ENCODE measurements at regions not wholly inside any gene's neighbourhood (a gene's known extent, or its start where the extent isn't known, plus 50 kb on each side); places are given as distances from the start of the nearest gene placed in this dataset.
"Not testable (repeated sequence)": the region's sequence is repeated elsewhere in the genome, so short reads cannot be mapped to it uniquely, and the experiment has no call there.

GRCh38 chr1:234808943-234809853, 199.2 kb upstream of the IRF2BP2 start:
- not testable (repeated sequence) for FAIRE-seq; DNase-seq (ENCODE audit: insufficient read length, low spot score)
- TF ChIP-seq PAX5 (IDR thresholded peaks at IDR 0.05; ENCODE audit: insufficient read depth, low read length, severe bottlenecking), result peak; percentile 26

GRCh38 chr1:234808459-234808858, 198.5 kb upstream of the IRF2BP2 start:
- not testable (repeated sequence) for FAIRE-seq

GRCh38 chr1:234807705-234808104, 197.7 kb upstream of the IRF2BP2 start:
- DNase-seq (ENCODE audit: insufficient read length, low spot score); FAIRE-seq: not testable (repeated sequence)

More at GRCh38 chr1:234808459-234808858, 198.5 kb upstream of the IRF2BP2 start:
- not testable (repeated sequence) for DNase-seq (ENCODE audit: insufficient read length, low spot score)

- not testable (repeated sequence) for DNase-seq (ENCODE audit: insufficient read length, low spot score); FAIRE-seq
Observed at GRCh38 chr1:234802586-234802985, 192.6 kb upstream of the IRF2BP2 start.

GRCh38 chr1:234801636-234802035, 191.7 kb upstream of the IRF2BP2 start:
- FAIRE-seq; DNase-seq (ENCODE audit: insufficient read length, low spot score): not testable (repeated sequence)

- not testable (repeated sequence) for FAIRE-seq; DNase-seq (ENCODE audit: insufficient read length, low spot score)
Observed at GRCh38 chr1:234801147-234801546, 191.2 kb upstream of the IRF2BP2 start.

- DNase-seq (ENCODE audit: insufficient read length, low spot score); FAIRE-seq: not testable (repeated sequence)
Observed at GRCh38 chr1:234800563-234800962, 190.6 kb upstream of the IRF2BP2 start.

- not testable (repeated sequence) for FAIRE-seq; DNase-seq (ENCODE audit: insufficient read length, low spot score)
Observed at GRCh38 chr1:234799021-234799689, 189.2 kb upstream of the IRF2BP2 start.

- DNase-seq (ENCODE audit: insufficient read length, low spot score); FAIRE-seq: not testable (repeated sequence)
Observed at GRCh38 chr1:234797216-234797615, 187.2 kb upstream of the IRF2BP2 start.

GRCh38 chr1:234796438-234796792, 186.4 kb upstream of the IRF2BP2 start:
- not testable (repeated sequence) for DNase-seq (ENCODE audit: insufficient read length, low spot score); FAIRE-seq

- not testable (repeated sequence) for FAIRE-seq; DNase-seq (ENCODE audit: insufficient read length, low spot score)
Observed at GRCh38 chr1:234795711-234796437, 185.9 kb upstream of the IRF2BP2 start.

- not testable (repeated sequence) for DNase-seq (ENCODE audit: insufficient read length, low spot score); FAIRE-seq
Observed at GRCh38 chr1:234795007-234795406, 185.0 kb upstream of the IRF2BP2 start.

GRCh38 chr1:234794452-234794851, 184.5 kb upstream of the IRF2BP2 start:
- FAIRE-seq, result peak; percentile 5
- not testable (repeated sequence) for DNase-seq (ENCODE audit: insufficient read length, low spot score)

GRCh38 chr1:234793924-234794323, 183.9 kb upstream of the IRF2BP2 start:
- not testable (repeated sequence) for FAIRE-seq

GRCh38 chr1:234792221-234792864, 182.4 kb upstream of the IRF2BP2 start:
- FAIRE-seq, result not testable (repeated sequence)

More at GRCh38 chr1:234793924-234794323, 183.9 kb upstream of the IRF2BP2 start:
- DNase-seq (ENCODE audit: insufficient read length, low spot score), result not testable (repeated sequence)

GRCh38 chr1:234791615-234792014, 181.6 kb upstream of the IRF2BP2 start:
- FAIRE-seq; DNase-seq (ENCODE audit: insufficient read length, low spot score): not testable (repeated sequence)

More at GRCh38 chr1:234792221-234792864, 182.4 kb upstream of the IRF2BP2 start:
- DNase-seq (ENCODE audit: insufficient read length, low spot score), result not testable (repeated sequence)

- FAIRE-seq, result peak; percentile 62
- not testable (repeated sequence) for DNase-seq (ENCODE audit: insufficient read length, low spot score)
Observed at GRCh38 chr1:234790333-234790732, 180.4 kb upstream of the IRF2BP2 start.

GRCh38 chr1:234787011-234787584, 177.1 kb upstream of the IRF2BP2 start:
- DNase-seq (ENCODE audit: insufficient read length, low spot score); FAIRE-seq: not testable (repeated sequence)
